B cell (primary cell): ENCODE measurements at regions not wholly inside any gene's neighbourhood (a gene's known extent, or its start where the extent isn't known, plus 50 kb on each side); places are given as distances from the start of the nearest gene placed in this dataset.
"Not testable (repeated sequence)": the region's sequence is repeated elsewhere in the genome, so short reads cannot be mapped to it uniquely, and the experiment has no call there.

Source experiments
- ATAC-seq: fragments of 200-7000 bp; cut with Tn5 transposase; one replicate; pipeline ENCODE4 v1.10.0; 2021; ENCODE audit warnings: low read depth, mild to moderate bottlenecking, moderate number of reproducible peaks, moderate library complexity
- CTCF ChIA-PET: fragments of 350-600 bp; sonication (Branson Sonifier 250); formaldehyde crosslinking; loops from one replicate; lab custom pipeline; 2021; ENCODE audit warnings: antibody characterized with exemption, inconsistent platforms; lab: Charles Lee
- POLR2A ChIA-PET: fragments of 350-600 bp; sonication (Branson Sonifier 250); formaldehyde crosslinking; loops from one replicate; lab custom pipeline; 2021; ENCODE audit warnings: antibody characterized with exemption; lab: Charles Lee
- DNase-seq: peaks from one replicate; pipeline ENCODE4 v3.0.0; 2013
- H2AFZ ChIP-seq: 2 replicates; pipeline ENCODE4 v1.6.1; 2012; ENCODE audit warnings: mild to moderate bottlenecking, low read depth, low read length; ENCODE audit not compliant: insufficient read depth, poor library complexity, severe bottlenecking
- H3K27ac ChIP-seq, 2 donors: 1 replicate in 1 of 2; 2 replicates in 1 of 2; pipeline ENCODE4 v1.5.1; 2012 to 2013; ENCODE audit warnings: low read length in 2 of 2, mild to moderate bottlenecking in 2 of 2, moderate library complexity in 1 of 2
- H3K27me3 ChIP-seq, 4 experiments: fragments of 200-600 bp in 1 of 4; sonication (generic) in 1 of 4; replicated peaks in 1 of 4; 1 replicate in 2 of 4; 2 replicates in 2 of 4; pipeline versions ENCODE4 v1.6.1 to v1.7.0; 2013 to 2016; ENCODE audit warnings: low read length in 3 of 4, mild to moderate bottlenecking in 2 of 4, mixed read lengths in 1 of 4, moderate library complexity in 1 of 4; ENCODE audit not compliant: insufficient read depth in 4 of 4, control insufficient read depth in 3 of 4; ENCODE audit errors: control extremely low read depth in 1 of 4
- H3K36me3 ChIP-seq, 2 experiments: replicated peaks in 1 of 2; 1 replicate in 1 of 2; 2 replicates in 1 of 2; pipeline versions ENCODE4 v1.6.1 to v1.7.1; 2013; ENCODE audit warnings: low read length in 1 of 2; ENCODE audit not compliant: insufficient read depth in 2 of 2, control insufficient read depth in 1 of 2; ENCODE audit errors: control extremely low read depth in 1 of 2, extremely low read depth in 1 of 2
- H3K4me1 ChIP-seq, 2 donors: fragments of 200-600 bp in 1 of 2; sonication (generic) in 1 of 2; 1 replicate in 1 of 2; 2 replicates in 1 of 2; pipeline versions ENCODE4 v1.5.1 to v1.6.1; 2013 to 2017; ENCODE audit warnings: low read length in 2 of 2; ENCODE audit not compliant: control insufficient read depth in 2 of 2, insufficient read depth in 2 of 2
- H3K4me2 ChIP-seq: replicated peaks from 2 replicates; pipeline ENCODE3; 2012; ENCODE audit warnings: mild to moderate bottlenecking, low read depth, low read length; ENCODE audit not compliant: poor library complexity, severe bottlenecking
- H3K4me3 ChIP-seq, 5 experiments: fragments of 200-600 bp in 1 of 5; sonication (generic) in 1 of 5; 1 replicate in 3 of 5; 2 replicates in 2 of 5; pipeline versions ENCODE4 v1.5.1 to v1.7.0; 2011 to 2016; ENCODE audit warnings: low read length in 4 of 5, mild to moderate bottlenecking in 4 of 5, low read depth in 2 of 5, control low read depth in 1 of 5, moderate library complexity in 1 of 5; ENCODE audit not compliant: insufficient read depth in 1 of 5; ENCODE audit errors: control extremely low read depth in 1 of 5, extremely low read depth in 1 of 5
- H3K79me2 ChIP-seq: fragments of 200-600 bp; sonication (generic); one replicate; pipeline ENCODE4 v1.6.0; 2016; ENCODE audit warnings: low read length; ENCODE audit not compliant: control insufficient read depth, insufficient read depth
- H3K9ac ChIP-seq: fragments of 200-600 bp; sonication (generic); 2 replicates; pipeline ENCODE4 v1.6.1; 2017; ENCODE audit warnings: mild to moderate bottlenecking, low read length, moderate library complexity
- H3K9me3 ChIP-seq, 3 donors: one replicate each; pipeline versions ENCODE4 v1.6.1 to v1.7.1; 2013; ENCODE audit warnings: low read length in 2 of 3; ENCODE audit not compliant: control insufficient read depth in 2 of 3, insufficient read depth in 1 of 3; ENCODE audit errors: control extremely low read depth in 1 of 3
- H4K20me1 ChIP-seq: 2 replicates; pipeline ENCODE4 v1.6.0; 2012; ENCODE audit warnings: mild to moderate bottlenecking, low read length; ENCODE audit not compliant: insufficient read depth, control insufficient read depth, poor library complexity, severe bottlenecking
- H3K27ac Mint-ChIP-seq: one replicate; pipeline ENCODE4 v1.8.0; 2021; ENCODE audit warnings: mixed read lengths
- H3K27me3 Mint-ChIP-seq: one replicate; pipeline ENCODE4 v1.8.0; 2021; ENCODE audit warnings: mixed read lengths
- H3K4me1 Mint-ChIP-seq: one replicate; pipeline ENCODE4 v1.8.0; 2021; ENCODE audit warnings: mixed read lengths
- H3K4me3 Mint-ChIP-seq: one replicate; pipeline ENCODE4 v1.8.0; 2021; ENCODE audit warnings: mixed read lengths
- H3K9me3 Mint-ChIP-seq: one replicate; pipeline ENCODE4 v1.8.0; 2022; ENCODE audit warnings: mixed read lengths; ENCODE audit not compliant: insufficient read depth
- CTCF ChIP-seq: fragments of 200-600 bp; IDR thresholded peaks from one replicate; pipeline ENCODE4 v1.8.0; 2022; ENCODE audit warnings: antibody characterized with exemption, mild to moderate bottlenecking
- EZH2 ChIP-seq: IDR thresholded peaks from 2 replicates; pipeline ENCODE4 v1.6.1; 2012; ENCODE audit warnings: borderline replicate concordance, low read depth, mild to moderate bottlenecking, moderate library complexity, low read length; ENCODE audit not compliant: insufficient read depth, poor library complexity, severe bottlenecking
- WGBS: methylation state at CpG from one replicate; pipeline ENCODE4 v1.1.5; 2013; ENCODE audit warnings: missing lambda C conversion rate; ENCODE audit not compliant: insufficient coverage; 5-methylcytosine and 5-hydroxymethylcytosine counted together
- intact Hi-C: fragments of 100-400 bp; cut with micrococcal nuclease; formaldehyde crosslinking; loops from one replicate; pipeline ENCODE4 v1.10.0; 2022

GRCh38 chr15:22236469-22236868 lies 156.1 kb downstream of the OR4M2 start:
- ChIA-PET CTCF (no interaction called here), POLR2A (no interaction called here)
- Mint-ChIP-seq H3K4me1 (no peaks in the 10 kb centered on the region), H3K9me3 (peaks cover 3% of the 10 kb centered on the region), H3K4me3 (no peak overlapping the region), H3K27me3 (peaks cover 9% of the 10 kb centered on the region), H3K27ac (no peak overlapping the region)
- H4K20me1 ChIP-seq = no peaks in the 10 kb centered on the region
- no peak for TF ChIP-seq CTCF
- no peak for TF ChIP-seq EZH2
- no peak overlapping the region for H3K4me2 ChIP-seq
- H3K9me3 ChIP-seq = peaks cover 0 to 15% (median 0%) of the 10 kb centered on the region in 3 donors
- no peak overlapping the region for H3K27ac ChIP-seq
- H3K9ac ChIP-seq = no peak overlapping the region
- WGBS = 89% methylated on average over 5 of the region's 5 CpGs
- H3K4me3 ChIP-seq = no peak overlapping the region
- peaks cover 4 to 14% of the 10 kb centered on the region in 2 donors for H3K4me1 ChIP-seq
- H2AFZ ChIP-seq = no peak overlapping the region
- no peak for DNase-seq
- ATAC-seq = no peak
- no peaks in the 10 kb centered on the region for H3K79me2 ChIP-seq
- no peaks in the 10 kb centered on the region for H3K36me3 ChIP-seq
- peaks cover 0 to 1% (median 0%) of the 10 kb centered on the region in 4 experiments for H3K27me3 ChIP-seq
- intact Hi-C loops = no loop called here

- Histone ChIP-seq H2AFZ (no peak overlapping the region), H3K4me2 (no peak overlapping the region), H3K79me2 (no peaks in the 10 kb centered on the region), H3K9me3 (peaks cover 0 to 15% (median 0%) of the 10 kb centered on the region in 3 donors), H3K4me1 (peaks cover 4 to 14% of the 10 kb centered on the region in 2 donors), H3K36me3 (no peaks in the 10 kb centered on the region), H3K4me3 (no peak overlapping the region), H4K20me1 (no peaks in the 10 kb centered on the region), H3K9ac (no peak overlapping the region), H3K27me3 (peaks cover 0 to 2% (median 0%) of the 10 kb centered on the region in 4 experiments), H3K27ac (no peak overlapping the region)
- Mint-ChIP-seq H3K27ac (peak overlapping the region; percentile 5), H3K9me3 (peaks cover 3% of the 10 kb centered on the region), H3K4me3 (no peak overlapping the region), H3K27me3 (peaks cover 4% of the 10 kb centered on the region), H3K4me1 (no peaks in the 10 kb centered on the region)
- DNase-seq = no peak
- no peak for TF ChIP-seq CTCF
- no peak for TF ChIP-seq EZH2
- 81% methylated on average over 9 of the region's 9 CpGs for WGBS
- no peak for ATAC-seq
- ChIA-PET POLR2A (no interaction called here), CTCF (no interaction called here)
- intact Hi-C loops = no loop called here
Measured at GRCh38 chr15:22237891-22238275, 157.6 kb downstream of the OR4M2 start.

- H2AFZ ChIP-seq, H3K4me3 Mint-ChIP-seq, H3K27me3 Mint-ChIP-seq, H3K79me2 ChIP-seq, ATAC-seq, H3K27me3 ChIP-seq, H3K36me3 ChIP-seq, DNase-seq, H3K27ac ChIP-seq, H3K4me3 ChIP-seq, H3K9ac ChIP-seq, H3K9me3 Mint-ChIP-seq, POLR2A ChIA-PET, CTCF ChIA-PET, H3K4me2 ChIP-seq, H4K20me1 ChIP-seq, H3K4me1 Mint-ChIP-seq, intact Hi-C loops: not testable (repeated sequence)
- peaks cover 4 to 14% of the 10 kb centered on the region in 2 donors for H3K4me1 ChIP-seq
- peaks cover 0 to 15% (median 0%) of the 10 kb centered on the region in 3 donors for H3K9me3 ChIP-seq
- peak overlapping the region; percentile 5 for H3K27ac Mint-ChIP-seq
- 91% methylated on average over 20 of the region's 20 CpGs for WGBS
Measured at GRCh38 chr15:22238276-22238958, 158.1 kb downstream of the OR4M2 start.
